ENCODE measurements at regions not wholly inside any gene's neighbourhood (a gene's known extent, or its start where the extent isn't known, plus 50 kb on each side); places are given as distances from the start of the nearest gene placed in this dataset.

GRCh38 chr2:104474716-104475115, 379.2 kb upstream of the POU3F3 start:
- POLR2A ChIA-PET = no interaction called here
- H3K9me3 ChIP-seq (ENCODE audit: control insufficient read depth, insufficient read depth, low read length) = peaks cover 16% of the 10 kb centered on the region
- no peak for DNase-seq (ENCODE audit: low read depth, low spot score)
- H3K27me3 ChIP-seq (ENCODE audit: control insufficient read depth, insufficient read depth, low read length) = no peaks in the 10 kb centered on the region
- CTCF ChIA-PET = no interaction called here
- no peak overlapping the region for H3K27ac ChIP-seq (ENCODE audit: low read depth, low read length)
- no peak for TF ChIP-seq CTCF (IDR thresholded peaks at IDR 0.05; ENCODE audit: low read depth, low read length)
- no peak overlapping the region for H3K4me3 ChIP-seq (ENCODE audit: low read depth, low read length)

- no peak overlapping the region for H3K4me3 ChIP-seq (ENCODE audit: low read depth, low read length)
- H3K9me3 ChIP-seq (ENCODE audit: control insufficient read depth, insufficient read depth, low read length) = peaks cover 22% of the 10 kb centered on the region
- TF ChIP-seq CTCF (IDR thresholded peaks at IDR 0.05; ENCODE audit: low read depth, low read length) = no peak
- DNase-seq (ENCODE audit: low read depth, low spot score) = no peak
- H3K27ac ChIP-seq (ENCODE audit: low read depth, low read length) = no peak overlapping the region
- ChIA-PET POLR2A (no interaction called here), CTCF (no interaction called here)
- H3K27me3 ChIP-seq (ENCODE audit: control insufficient read depth, insufficient read depth, low read length) = no peaks in the 10 kb centered on the region
These were observed 377.8 kb upstream of the POU3F3 start for GRCh38 chr2:104476075-104476474.

GRCh38 chr2:104476563-104476988, 377.3 kb upstream of the POU3F3 start:
- peaks cover 22% of the 10 kb centered on the region for H3K9me3 ChIP-seq (ENCODE audit: control insufficient read depth, insufficient read depth, low read length)
- no peak for DNase-seq (ENCODE audit: low read depth, low spot score)
- H3K4me3 ChIP-seq (ENCODE audit: low read depth, low read length) = no peak overlapping the region
- no peak overlapping the region for H3K27ac ChIP-seq (ENCODE audit: low read depth, low read length)
- no peak for TF ChIP-seq CTCF (IDR thresholded peaks at IDR 0.05; ENCODE audit: low read depth, low read length)
- CTCF ChIA-PET = no interaction called here
- POLR2A ChIA-PET = no interaction called here
- no peaks in the 10 kb centered on the region for H3K27me3 ChIP-seq (ENCODE audit: control insufficient read depth, insufficient read depth, low read length)

GRCh38 chr2:104481341-104481740, 372.6 kb upstream of the POU3F3 start:
- peaks cover 38% of the 10 kb centered on the region for H3K9me3 ChIP-seq (ENCODE audit: control insufficient read depth, insufficient read depth, low read length)
- DNase-seq (ENCODE audit: low read depth, low spot score) = no peak
- ChIA-PET POLR2A (no interaction called here), CTCF (no interaction called here)
- no peaks in the 10 kb centered on the region for H3K27me3 ChIP-seq (ENCODE audit: control insufficient read depth, insufficient read depth, low read length)
- H3K27ac ChIP-seq (ENCODE audit: low read depth, low read length) = no peak overlapping the region
- TF ChIP-seq CTCF (IDR thresholded peaks at IDR 0.05; ENCODE audit: low read depth, low read length) = no peak
- no peak overlapping the region for H3K4me3 ChIP-seq (ENCODE audit: low read depth, low read length)

GRCh38 chr2:104487366-104487765, 366.5 kb upstream of the POU3F3 start:
- no peak for DNase-seq (ENCODE audit: low read depth, low spot score)
- Histone ChIP-seq H3K27ac (ENCODE audit: low read depth, low read length) (no peak overlapping the region), H3K9me3 (ENCODE audit: control insufficient read depth, insufficient read depth, low read length) (peaks cover 19% of the 10 kb centered on the region), H3K4me3 (ENCODE audit: low read depth, low read length) (no peak overlapping the region), H3K27me3 (ENCODE audit: control insufficient read depth, insufficient read depth, low read length) (no peaks in the 10 kb centered on the region)
- POLR2A ChIA-PET = no interaction called here
- TF ChIP-seq CTCF (IDR thresholded peaks at IDR 0.05; ENCODE audit: low read depth, low read length) = no peak
- CTCF ChIA-PET = no interaction called here

All from AG04450 (cell line).